PFSK-1 (cell line): ENCODE measurements at regions not wholly inside any gene's neighbourhood (a gene's known extent, or its start where the extent isn't known, plus 50 kb on each side); places are given as distances from the start of the nearest gene placed in this dataset.

Experiments
- FOXP2 ChIP-seq: optimal IDR thresholded peaks from 2 replicates; pipeline ENCODE3; 2011; ENCODE audit warnings: borderline replicate concordance, control low read depth, inconsistent platforms; ENCODE audit not compliant: insufficient read depth; ENCODE audit errors: extremely low read length, extremely low read depth
- POLR2AphosphoS5 ChIP-seq: IDR thresholded peaks from 2 replicates; pipeline ENCODE4 v1.6.1; 2012; ENCODE audit warnings: low read depth, mild to moderate bottlenecking, control low read depth, low read length, moderate library complexity
- TAF1 ChIP-seq: IDR thresholded peaks from 2 replicates; pipeline ENCODE4 v1.6.1; 2012; ENCODE audit warnings: low read length, control low read depth, borderline replicate concordance; ENCODE audit not compliant: insufficient read depth
- TF ChIP-seq, protein P1 (sequence below), 2 experiments: IDR thresholded peaks; 2 replicates each; pipeline versions ENCODE4 v1.6.1 to v1.8.0; 2011 to 2012; ENCODE audit warnings: low read depth in 2 of 2, low read length in 2 of 2, control low read depth in 1 of 2, inconsistent platforms in 1 of 2, mild to moderate bottlenecking in 1 of 2, moderate library complexity in 1 of 2; ENCODE audit not compliant: insufficient read depth in 1 of 2

DNA sequence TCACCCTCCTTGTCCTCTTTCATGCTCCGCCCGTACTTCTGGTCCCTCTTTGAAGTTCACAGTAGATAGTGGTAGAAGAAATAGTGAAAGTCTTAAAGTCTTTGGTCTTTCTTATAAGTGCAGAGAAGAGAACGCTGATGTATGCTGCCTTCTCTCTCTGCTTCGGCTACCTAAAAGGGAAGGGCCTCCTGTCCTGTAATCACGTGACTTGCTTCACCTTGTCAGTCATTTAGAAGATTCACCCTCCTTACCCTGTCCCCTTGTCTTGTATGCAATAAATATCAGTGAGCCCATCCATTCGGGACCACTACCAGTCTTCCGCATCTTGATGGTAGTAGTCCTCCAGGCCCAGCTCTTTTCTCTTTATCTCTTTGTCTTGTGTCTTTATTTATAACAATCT is 144.6 kb downstream of the ARL4C start:
- TF ChIP-seq TAF1: no peak
- TF ChIP-seq POLR2AphosphoS5: no peak
- TF ChIP-seq FOXP2: no peak
- TF ChIP-seq, protein P1, sequence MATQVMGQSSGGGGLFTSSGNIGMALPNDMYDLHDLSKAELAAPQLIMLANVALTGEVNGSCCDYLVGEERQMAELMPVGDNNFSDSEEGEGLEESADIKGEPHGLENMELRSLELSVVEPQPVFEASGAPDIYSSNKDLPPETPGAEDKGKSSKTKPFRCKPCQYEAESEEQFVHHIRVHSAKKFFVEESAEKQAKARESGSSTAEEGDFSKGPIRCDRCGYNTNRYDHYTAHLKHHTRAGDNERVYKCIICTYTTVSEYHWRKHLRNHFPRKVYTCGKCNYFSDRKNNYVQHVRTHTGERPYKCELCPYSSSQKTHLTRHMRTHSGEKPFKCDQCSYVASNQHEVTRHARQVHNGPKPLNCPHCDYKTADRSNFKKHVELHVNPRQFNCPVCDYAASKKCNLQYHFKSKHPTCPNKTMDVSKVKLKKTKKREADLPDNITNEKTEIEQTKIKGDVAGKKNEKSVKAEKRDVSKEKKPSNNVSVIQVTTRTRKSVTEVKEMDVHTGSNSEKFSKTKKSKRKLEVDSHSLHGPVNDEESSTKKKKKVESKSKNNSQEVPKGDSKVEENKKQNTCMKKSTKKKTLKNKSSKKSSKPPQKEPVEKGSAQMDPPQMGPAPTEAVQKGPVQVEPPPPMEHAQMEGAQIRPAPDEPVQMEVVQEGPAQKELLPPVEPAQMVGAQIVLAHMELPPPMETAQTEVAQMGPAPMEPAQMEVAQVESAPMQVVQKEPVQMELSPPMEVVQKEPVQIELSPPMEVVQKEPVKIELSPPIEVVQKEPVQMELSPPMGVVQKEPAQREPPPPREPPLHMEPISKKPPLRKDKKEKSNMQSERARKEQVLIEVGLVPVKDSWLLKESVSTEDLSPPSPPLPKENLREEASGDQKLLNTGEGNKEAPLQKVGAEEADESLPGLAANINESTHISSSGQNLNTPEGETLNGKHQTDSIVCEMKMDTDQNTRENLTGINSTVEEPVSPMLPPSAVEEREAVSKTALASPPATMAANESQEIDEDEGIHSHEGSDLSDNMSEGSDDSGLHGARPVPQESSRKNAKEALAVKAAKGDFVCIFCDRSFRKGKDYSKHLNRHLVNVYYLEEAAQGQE (IDR thresholded peaks at IDR 0.05; ENCODE audit: insufficient read depth in 1 of 2, low read depth in 2 of 2, low read length in 2 of 2): no peak
